ENCODE measurements at regions not wholly inside any gene's neighbourhood (a gene's known extent, or its start where the extent isn't known, plus 50 kb on each side); places are given as distances from the start of the nearest gene placed in this dataset.
A peak's percentile ranks its signal among the peaks of the same experiment; 100 is the strongest.

DNA sequence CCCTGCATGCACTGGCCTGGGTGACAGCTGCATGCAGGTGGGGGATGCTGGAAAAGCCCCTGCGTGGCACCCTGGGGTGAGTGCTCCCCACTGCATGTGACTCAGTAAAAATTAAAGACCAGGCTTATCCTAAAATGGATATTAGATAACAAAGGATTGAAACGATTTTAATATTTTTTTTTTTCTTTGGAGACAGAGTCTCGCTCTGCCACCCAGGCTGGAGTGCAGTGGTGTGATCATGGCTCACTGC is 334.9 kb downstream of the C16orf95 start:
- TF ChIP-seq, protein P1, sequence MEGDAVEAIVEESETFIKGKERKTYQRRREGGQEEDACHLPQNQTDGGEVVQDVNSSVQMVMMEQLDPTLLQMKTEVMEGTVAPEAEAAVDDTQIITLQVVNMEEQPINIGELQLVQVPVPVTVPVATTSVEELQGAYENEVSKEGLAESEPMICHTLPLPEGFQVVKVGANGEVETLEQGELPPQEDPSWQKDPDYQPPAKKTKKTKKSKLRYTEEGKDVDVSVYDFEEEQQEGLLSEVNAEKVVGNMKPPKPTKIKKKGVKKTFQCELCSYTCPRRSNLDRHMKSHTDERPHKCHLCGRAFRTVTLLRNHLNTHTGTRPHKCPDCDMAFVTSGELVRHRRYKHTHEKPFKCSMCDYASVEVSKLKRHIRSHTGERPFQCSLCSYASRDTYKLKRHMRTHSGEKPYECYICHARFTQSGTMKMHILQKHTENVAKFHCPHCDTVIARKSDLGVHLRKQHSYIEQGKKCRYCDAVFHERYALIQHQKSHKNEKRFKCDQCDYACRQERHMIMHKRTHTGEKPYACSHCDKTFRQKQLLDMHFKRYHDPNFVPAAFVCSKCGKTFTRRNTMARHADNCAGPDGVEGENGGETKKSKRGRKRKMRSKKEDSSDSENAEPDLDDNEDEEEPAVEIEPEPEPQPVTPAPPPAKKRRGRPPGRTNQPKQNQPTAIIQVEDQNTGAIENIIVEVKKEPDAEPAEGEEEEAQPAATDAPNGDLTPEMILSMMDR (IDR thresholded peaks at IDR 0.05; ENCODE audit: low read depth, low read length): no peak
- no peak for DNase-seq (ENCODE audit: low read depth in 1 of 2, low spot score in 1 of 2)
- no peak overlapping the region for H3K4me3 ChIP-seq
- H3K27me3 ChIP-seq: no peaks in the 10 kb centered on the region
- no peaks in the 10 kb centered on the region for H3K9me3 ChIP-seq (ENCODE audit: low read depth)
- H3K27ac ChIP-seq: no peak overlapping the region
- no peaks in the 10 kb centered on the region for H3K36me3 ChIP-seq
- H3K4me1 ChIP-seq (ENCODE audit: low read depth): peaks cover 14% of the 10 kb centered on the region

DNA sequence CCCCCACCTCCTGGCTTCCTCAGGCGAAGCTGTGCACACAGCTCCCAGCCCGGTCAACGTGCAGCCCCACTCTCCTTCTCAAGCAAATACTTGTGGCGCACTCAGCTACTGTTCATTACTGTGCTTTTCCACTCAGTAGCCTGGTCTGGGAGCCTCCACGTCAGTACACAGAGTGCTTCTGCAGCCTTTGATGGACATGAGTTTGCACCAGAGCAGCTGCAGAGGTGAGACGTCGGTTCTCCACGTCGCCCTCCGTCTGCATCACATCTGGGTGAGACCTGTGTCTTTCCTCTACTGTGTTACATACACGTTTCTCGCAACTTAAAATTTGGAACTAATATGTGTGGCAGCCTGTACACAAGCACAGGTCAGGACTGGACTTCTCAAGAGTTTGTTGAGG is 334.3 kb downstream of the C16orf95 start:
- Histone ChIP-seq H3K9me3 (ENCODE audit: low read depth) (no peaks in the 10 kb centered on the region), H3K4me3 (no peak overlapping the region), H3K27me3 (no peaks in the 10 kb centered on the region), H3K4me1 (ENCODE audit: low read depth) (peaks cover 14% of the 10 kb centered on the region), H3K36me3 (no peaks in the 10 kb centered on the region), H3K27ac (no peak overlapping the region)
- TF ChIP-seq, protein P1 (IDR thresholded peaks at IDR 0.05; ENCODE audit: low read depth, low read length): no peak
- no peak for DNase-seq (ENCODE audit: low read depth in 1 of 2, low spot score in 1 of 2)

DNA sequence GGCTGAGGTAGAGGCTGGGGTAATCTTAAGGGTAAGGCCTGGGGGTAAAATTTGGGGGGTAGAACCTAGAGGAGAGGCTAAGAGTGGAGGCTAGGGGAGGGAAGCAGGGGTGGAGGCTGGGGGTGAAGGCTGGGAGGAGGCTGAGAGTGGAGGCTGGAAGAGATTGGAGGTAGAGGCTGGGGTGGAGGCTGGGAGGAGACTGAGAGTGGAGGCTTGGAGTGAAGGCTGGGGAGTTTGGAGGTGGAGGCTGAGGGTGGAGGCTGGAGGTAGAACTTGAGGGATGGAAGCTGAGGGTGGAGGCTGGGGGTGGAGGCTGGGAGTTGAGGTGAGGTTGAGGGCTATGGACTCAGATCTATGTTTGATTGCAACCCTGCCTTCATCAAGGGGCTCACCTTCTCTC is 333.6 kb downstream of the C16orf95 start:
- peaks cover 14% of the 10 kb centered on the region for H3K4me1 ChIP-seq (ENCODE audit: low read depth)
- DNase-seq (ENCODE audit: low read depth in 1 of 2, low spot score in 1 of 2): no peak
- H3K9me3 ChIP-seq (ENCODE audit: low read depth): no peaks in the 10 kb centered on the region
- no peak overlapping the region for H3K27ac ChIP-seq
- H3K4me3 ChIP-seq: no peak overlapping the region
- no peaks in the 10 kb centered on the region for H3K27me3 ChIP-seq
- H3K36me3 ChIP-seq: no peaks in the 10 kb centered on the region
- TF ChIP-seq, protein P1 (IDR thresholded peaks at IDR 0.05; ENCODE audit: low read depth, low read length): no peak

DNA sequence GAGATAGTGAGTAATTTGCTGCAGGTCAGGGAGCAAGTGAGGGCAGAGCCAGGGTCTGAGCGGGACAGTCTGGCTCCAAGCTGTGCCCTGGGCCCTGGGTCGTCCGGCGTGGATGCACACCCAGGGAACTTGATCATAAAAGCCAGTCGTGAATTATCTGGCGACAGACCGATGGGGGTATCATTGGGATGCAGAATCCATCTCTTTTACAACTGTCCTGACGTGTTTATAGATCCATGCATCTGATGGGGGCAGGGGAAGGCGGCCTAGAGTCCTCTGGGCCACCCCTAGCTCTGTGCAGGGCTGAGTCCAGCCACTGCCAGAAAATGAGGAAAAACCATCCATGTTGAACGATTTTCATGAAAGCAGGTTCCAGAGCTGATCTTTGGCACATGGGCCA is 332.8 kb downstream of the C16orf95 start:
- Histone ChIP-seq H3K27me3 (no peaks in the 10 kb centered on the region), H3K27ac (peak overlapping the region; percentile 93), H3K4me3 (no peak overlapping the region), H3K9me3 (ENCODE audit: low read depth) (no peaks in the 10 kb centered on the region), H3K36me3 (no peaks in the 10 kb centered on the region), H3K4me1 (ENCODE audit: low read depth) (peaks cover 14% of the 10 kb centered on the region)
- no peak for DNase-seq (ENCODE audit: low read depth in 1 of 2, low spot score in 1 of 2)
- TF ChIP-seq, protein P1 (IDR thresholded peaks at IDR 0.05; ENCODE audit: low read depth, low read length): no peak

DNA sequence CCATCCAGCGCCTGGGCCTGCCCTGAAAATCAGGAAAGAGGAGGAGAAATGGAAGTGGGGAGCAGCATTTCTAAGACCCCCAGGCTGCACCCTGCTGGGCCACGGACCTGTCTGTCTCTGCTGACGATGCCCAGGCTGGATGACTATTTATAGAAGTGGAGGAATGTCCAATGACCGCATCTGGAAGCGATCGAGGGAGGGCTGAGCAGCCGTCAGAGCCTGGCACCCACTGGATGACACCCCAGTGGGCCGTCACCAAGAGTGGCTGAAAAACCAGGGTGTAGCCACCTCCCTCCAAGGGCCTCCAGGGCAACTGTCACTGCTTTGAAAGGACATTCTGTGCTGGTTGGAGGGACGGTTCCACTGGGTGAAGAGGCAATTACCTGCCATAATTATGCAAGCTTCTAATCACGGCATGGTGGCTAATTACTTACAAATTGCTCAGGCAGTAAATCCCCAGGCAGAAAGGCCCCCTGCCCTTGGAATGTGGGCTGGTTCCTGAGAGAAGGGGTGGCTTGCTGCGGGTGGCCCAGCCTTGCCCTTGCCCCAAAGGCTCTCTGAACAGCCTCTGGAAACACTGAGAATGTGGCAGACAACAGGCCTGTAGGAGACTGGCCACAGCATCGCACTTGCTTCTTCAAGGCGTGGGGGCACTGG is 332.1 kb downstream of the C16orf95 start:
- no peak overlapping the region for H3K4me3 ChIP-seq
- H3K9me3 ChIP-seq (ENCODE audit: low read depth): no peaks in the 10 kb centered on the region
- TF ChIP-seq, protein P1 (IDR thresholded peaks at IDR 0.05; ENCODE audit: low read depth, low read length): no peak
- DNase-seq (ENCODE audit: low read depth in 1 of 2, low spot score in 1 of 2): peak in 1 of 2 donors; percentile 88
- H3K27ac ChIP-seq: peak overlapping the region; percentile 93
- no peaks in the 10 kb centered on the region for H3K27me3 ChIP-seq
- no peaks in the 10 kb centered on the region for H3K36me3 ChIP-seq
- peaks cover 14% of the 10 kb centered on the region for H3K4me1 ChIP-seq (ENCODE audit: low read depth)

DNA sequence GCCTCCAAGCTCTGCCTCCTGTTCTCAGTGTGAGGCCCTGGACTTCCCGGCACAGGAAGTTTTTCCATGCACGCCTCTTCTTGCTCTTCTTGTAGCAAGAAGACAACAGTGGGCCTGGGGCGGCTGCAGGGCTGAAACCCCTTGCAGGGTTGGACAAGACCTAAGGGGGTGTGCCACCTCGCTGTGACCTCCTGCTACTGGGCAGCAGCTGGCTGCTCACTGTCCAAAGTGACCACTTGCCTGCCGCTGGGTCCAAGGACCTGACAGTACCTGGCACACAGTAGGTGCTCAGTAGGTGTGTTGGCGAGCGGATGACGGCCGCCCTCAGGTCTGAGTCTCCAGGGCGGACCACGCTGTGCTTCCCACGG is 331.6 kb downstream of the C16orf95 start:
- H3K36me3 ChIP-seq: no peaks in the 10 kb centered on the region
- H3K4me1 ChIP-seq (ENCODE audit: low read depth): peaks cover 14% of the 10 kb centered on the region
- TF ChIP-seq, protein P1 (IDR thresholded peaks at IDR 0.05; ENCODE audit: low read depth, low read length): no peak
- no peak for DNase-seq (ENCODE audit: low read depth in 1 of 2, low spot score in 1 of 2)
- no peak overlapping the region for H3K4me3 ChIP-seq
- peak overlapping the region; percentile 93 for H3K27ac ChIP-seq
- H3K27me3 ChIP-seq: no peaks in the 10 kb centered on the region
- H3K9me3 ChIP-seq (ENCODE audit: low read depth): no peaks in the 10 kb centered on the region

Measured in cardiac muscle cell (in vitro differentiated cells and primary cell).